Sigmoid colon (tissue), 6 donors: ENCODE measurements at regions not wholly inside any gene's neighbourhood (a gene's known extent, or its start where the extent isn't known, plus 50 kb on each side); places are given as distances from the start of the nearest gene placed in this dataset.

Source experiments
- DNase-seq: peaks from one replicate; pipeline ENCODE4 v3.0.0-alpha.2; 2019
- H3K27ac ChIP-seq, 4 donors: fragments of 200-600 bp; sonication (generic); one replicate each; pipeline ENCODE4 v1.5.1; 2016 to 2019; ENCODE audit warnings: mild to moderate bottlenecking in 1 of 4
- H3K27me3 ChIP-seq, 3 donors: fragments of 200-600 bp; sonication (generic); one replicate each; pipeline ENCODE4 v1.5.1; 2019; ENCODE audit warnings: mild to moderate bottlenecking in 1 of 3
- H3K36me3 ChIP-seq, 4 donors: fragments of 200-600 bp; sonication (generic); one replicate each; pipeline ENCODE4 v1.5.1; 2016 to 2019
- H3K4me1 ChIP-seq, 4 donors: fragments of 200-600 bp; sonication (generic); one replicate each; pipeline ENCODE4 v1.5.1; 2017 to 2019
- H3K4me3 ChIP-seq, 4 donors: fragments of 200-600 bp; sonication (generic); one replicate each; pipeline ENCODE4 v1.5.1; 2017 to 2019; ENCODE audit warnings: mild to moderate bottlenecking in 2 of 4, moderate library complexity in 1 of 4
- H3K9me3 ChIP-seq, 4 donors: fragments of 200-600 bp in 3 of 4; sonication (generic) in 3 of 4; one replicate each; pipeline versions ENCODE4 v1.5.1 to v1.6.1; 2013 to 2019
- CTCF ChIP-seq, 4 experiments: fragments of 450-650 bp in 3 of 4; fragments of 200-600 bp in 1 of 4; IDR thresholded peaks; one replicate each; pipeline ENCODE4 v1.5.1; 2016 to 2019; ENCODE audit warnings: antibody characterized with exemption in 4 of 4, mild to moderate bottlenecking in 3 of 4, moderate library complexity in 2 of 4
- EP300 ChIP-seq, 4 donors: sonication (generic); formaldehyde crosslinking; IDR thresholded peaks; one replicate each; pipeline ENCODE4 v1.6.1; 2017; ENCODE audit warnings: antibody characterized with exemption in 4 of 4
- POLR2A ChIP-seq, 2 donors: fragments of 450-650 bp; IDR thresholded peaks; one replicate each; pipeline ENCODE4 v1.6.1; 2016; ENCODE audit warnings: antibody characterized with exemption in 2 of 2, mild to moderate bottlenecking in 2 of 2, moderate library complexity in 2 of 2
- POLR2AphosphoS5 ChIP-seq, 4 donors: sonication (generic); formaldehyde crosslinking; IDR thresholded peaks; one replicate each; pipeline ENCODE4 v1.6.1; 2017; ENCODE audit warnings: antibody characterized with exemption in 4 of 4
- WGBS, 2 donors: extraction: QIAGEN DNeasy Blood & Tissue Kit; methylation state at CpG; one replicate each; pipeline ENCODE4 v1.1.7; 2013; 5-methylcytosine and 5-hydroxymethylcytosine counted together
- intact Hi-C: fragments of 100-400 bp; cut with DNase I; formaldehyde crosslinking; loops from one replicate; pipeline ENCODE4 v1.15.1; 2023
- donor health status: healthy with polysubstance abuse.
- donor health status: healthy.

GRCh38 chr9:7601739-7602138 is 197.8 kb downstream of the DMAC1 start:
- no peak for DNase-seq
- Histone ChIP-seq H3K27ac (no peak overlapping the region), H3K36me3 (no peaks in the 10 kb centered on the region), H3K4me3 (no peak overlapping the region), H3K9me3 (no peaks in the 10 kb centered on the region), H3K4me1 (no peaks in the 10 kb centered on the region), H3K27me3 (no peaks in the 10 kb centered on the region)
- WGBS, 2 donors: 77 to 96% methylated on average over 2 of the region's 2 CpGs
- no peak for TF ChIP-seq POLR2A (IDR thresholded peaks at IDR 0.05)
- TF ChIP-seq POLR2AphosphoS5 (IDR thresholded peaks at IDR 0.05): no peak
- no peak for TF ChIP-seq EP300 (IDR thresholded peaks at IDR 0.05)
- no peak for TF ChIP-seq CTCF (IDR thresholded peaks at IDR 0.05)
- intact Hi-C loops: no loop called here

- no peak overlapping the region for H3K4me3 ChIP-seq
- no peak for DNase-seq
- no peaks in the 10 kb centered on the region for H3K36me3 ChIP-seq
- no peak overlapping the region for H3K27ac ChIP-seq
- WGBS, 2 donors: 96 to 98% methylated on average over 11 of the region's 11 CpGs
- no peaks in the 10 kb centered on the region for H3K27me3 ChIP-seq
- H3K9me3 ChIP-seq: peaks cover 0 to 4% (median 0%) of the 10 kb centered on the region in 4 donors
- TF ChIP-seq POLR2A (IDR thresholded peaks at IDR 0.05): no peak
- TF ChIP-seq POLR2AphosphoS5 (IDR thresholded peaks at IDR 0.05): no peak
- TF ChIP-seq EP300 (IDR thresholded peaks at IDR 0.05): no peak
- no peak for TF ChIP-seq CTCF (IDR thresholded peaks at IDR 0.05)
- intact Hi-C loops: no loop called here
- H3K4me1 ChIP-seq: no peaks in the 10 kb centered on the region
Measured at GRCh38 chr9:7597716-7598115, 201.9 kb downstream of the DMAC1 start.

- no peak for DNase-seq
- WGBS, 2 donors: 83 to 91% methylated on average over 10 of the region's 10 CpGs
- H3K27me3 ChIP-seq: no peaks in the 10 kb centered on the region
- intact Hi-C loops: no loop called here
- no peak overlapping the region for H3K4me3 ChIP-seq
- TF ChIP-seq POLR2A (IDR thresholded peaks at IDR 0.05) (no peak), EP300 (IDR thresholded peaks at IDR 0.05) (no peak), POLR2AphosphoS5 (IDR thresholded peaks at IDR 0.05) (no peak), CTCF (IDR thresholded peaks at IDR 0.05) (no peak)
- no peaks in the 10 kb centered on the region for H3K4me1 ChIP-seq
- no peak overlapping the region for H3K27ac ChIP-seq
- H3K9me3 ChIP-seq: peaks cover 0 to 4% (median 0%) of the 10 kb centered on the region in 4 donors
- H3K36me3 ChIP-seq: no peaks in the 10 kb centered on the region
Measured at GRCh38 chr9:7592321-7593316, 207.0 kb downstream of the DMAC1 start.

GRCh38 chr9:7591501-7591900 is 208.1 kb downstream of the DMAC1 start:
- intact Hi-C loops: no loop called here
- TF ChIP-seq EP300 (IDR thresholded peaks at IDR 0.05): no peak
- Histone ChIP-seq H3K9me3 (peaks cover 0 to 4% (median 0%) of the 10 kb centered on the region in 4 donors), H3K27me3 (no peaks in the 10 kb centered on the region), H3K4me3 (no peak overlapping the region), H3K27ac (no peak overlapping the region), H3K36me3 (no peaks in the 10 kb centered on the region), H3K4me1 (no peaks in the 10 kb centered on the region)
- DNase-seq: no peak
- 86 to 92% methylated on average over 2 of the region's 2 CpGs for WGBS, 2 donors

GRCh38 chr9:7580568-7580967 is 219.0 kb downstream of the DMAC1 start:
- no peak for TF ChIP-seq POLR2AphosphoS5 (IDR thresholded peaks at IDR 0.05)
- no peak for TF ChIP-seq POLR2A (IDR thresholded peaks at IDR 0.05)
- TF ChIP-seq CTCF (IDR thresholded peaks at IDR 0.05): no peak
- TF ChIP-seq EP300 (IDR thresholded peaks at IDR 0.05): no peak
- 76 to 94% methylated on average over 5 of the region's 5 CpGs for WGBS, 2 donors
- Histone ChIP-seq H3K27me3 (no peaks in the 10 kb centered on the region), H3K4me1 (no peaks in the 10 kb centered on the region), H3K9me3 (no peaks in the 10 kb centered on the region), H3K27ac (no peak overlapping the region), H3K4me3 (no peak overlapping the region), H3K36me3 (no peaks in the 10 kb centered on the region)
- intact Hi-C loops: no loop called here
- no peak for DNase-seq
